Progenitor cell of endocrine pancreas (in vitro differentiated cells): ENCODE measurements at regions not wholly inside any gene's neighbourhood (a gene's known extent, or its start where the extent isn't known, plus 50 kb on each side); places are given as distances from the start of the nearest gene placed in this dataset.
A peak's percentile ranks its signal among the peaks of the same experiment; 100 is the strongest.

Experiments
- DNase-seq: peaks from one replicate; pipeline ENCODE4 v3.0.0; 2021; ENCODE audit warnings: low spot score; ENCODE audit not compliant: unreplicated experiment
- H3K27ac Mint-ChIP-seq: 2 replicates; pipeline ENCODE4 v1.8.0; 2021; ENCODE audit warnings: mild to moderate bottlenecking, moderate library complexity, mixed read lengths
- H3K27me3 Mint-ChIP-seq: 2 replicates; pipeline ENCODE4 v1.8.0; 2021; ENCODE audit warnings: mixed read lengths
- H3K36me3 Mint-ChIP-seq: 2 replicates; pipeline ENCODE4 v1.8.0; 2022; ENCODE audit warnings: mixed read lengths; ENCODE audit not compliant: insufficient read depth
- H3K4me1 Mint-ChIP-seq: 2 replicates; pipeline ENCODE4 v1.8.0; 2021; ENCODE audit warnings: low read depth, mixed read lengths
- H3K4me3 Mint-ChIP-seq: 2 replicates; pipeline ENCODE4 v1.8.0; 2021; ENCODE audit warnings: low read depth, mild to moderate bottlenecking, moderate library complexity, mixed read lengths
- H3K9me3 Mint-ChIP-seq: 2 replicates; pipeline ENCODE4 v1.8.0; 2021; ENCODE audit warnings: low read depth, mixed read lengths
- TF ChIP-seq, protein P1 (sequence below): fragments of 200-600 bp; sonication (generic); IDR thresholded peaks from one replicate; pipeline ENCODE4 v1.5.0; 2021; ENCODE audit warnings: antibody characterized with exemption, mild to moderate bottlenecking; ENCODE audit not compliant: unreplicated experiment

DNA sequence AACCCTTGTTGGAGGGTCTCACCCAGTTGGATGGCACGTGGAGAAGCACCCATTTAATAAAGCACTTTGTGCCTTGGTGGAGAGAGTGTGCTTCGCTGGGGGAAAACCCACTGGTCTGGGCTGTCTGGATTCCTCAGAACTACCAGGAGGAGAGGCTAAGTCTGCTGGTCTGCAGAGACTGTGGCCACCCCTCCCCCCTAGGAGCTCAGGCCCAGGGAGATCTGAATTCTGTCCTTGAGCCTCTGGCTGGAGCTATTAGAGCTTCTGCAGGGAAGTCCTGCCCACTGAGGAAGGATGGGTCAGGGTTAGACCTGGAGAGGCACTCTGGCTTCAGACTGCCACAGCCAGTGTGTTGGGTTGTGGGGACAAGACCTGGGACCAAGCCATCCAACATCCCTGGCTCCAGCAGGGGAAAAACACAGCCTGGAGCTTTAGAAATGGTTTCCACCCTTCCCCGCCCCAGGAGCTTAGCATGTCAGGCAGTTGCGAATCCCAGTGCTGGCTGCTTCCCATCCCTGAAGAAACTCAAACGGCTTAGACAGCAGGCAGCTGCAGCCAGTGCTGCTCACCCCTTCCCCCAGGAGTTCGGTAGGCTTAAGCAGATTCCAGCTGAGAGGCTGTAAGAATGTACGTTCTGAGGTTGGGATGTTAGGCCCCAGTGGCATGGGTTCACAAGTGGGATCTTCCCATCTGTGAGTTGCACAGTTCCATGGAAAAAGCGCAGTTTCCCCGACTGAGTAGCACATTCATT, 288.3 kb downstream of the TGFB2 start:
- H3K27me3 Mint-ChIP-seq, result no peaks in the 10 kb centered on the region
- DNase-seq, result no peak
- no peak overlapping the region for H3K4me3 Mint-ChIP-seq
- peaks cover 4% of the 10 kb centered on the region for H3K4me1 Mint-ChIP-seq
- TF ChIP-seq, protein P1, sequence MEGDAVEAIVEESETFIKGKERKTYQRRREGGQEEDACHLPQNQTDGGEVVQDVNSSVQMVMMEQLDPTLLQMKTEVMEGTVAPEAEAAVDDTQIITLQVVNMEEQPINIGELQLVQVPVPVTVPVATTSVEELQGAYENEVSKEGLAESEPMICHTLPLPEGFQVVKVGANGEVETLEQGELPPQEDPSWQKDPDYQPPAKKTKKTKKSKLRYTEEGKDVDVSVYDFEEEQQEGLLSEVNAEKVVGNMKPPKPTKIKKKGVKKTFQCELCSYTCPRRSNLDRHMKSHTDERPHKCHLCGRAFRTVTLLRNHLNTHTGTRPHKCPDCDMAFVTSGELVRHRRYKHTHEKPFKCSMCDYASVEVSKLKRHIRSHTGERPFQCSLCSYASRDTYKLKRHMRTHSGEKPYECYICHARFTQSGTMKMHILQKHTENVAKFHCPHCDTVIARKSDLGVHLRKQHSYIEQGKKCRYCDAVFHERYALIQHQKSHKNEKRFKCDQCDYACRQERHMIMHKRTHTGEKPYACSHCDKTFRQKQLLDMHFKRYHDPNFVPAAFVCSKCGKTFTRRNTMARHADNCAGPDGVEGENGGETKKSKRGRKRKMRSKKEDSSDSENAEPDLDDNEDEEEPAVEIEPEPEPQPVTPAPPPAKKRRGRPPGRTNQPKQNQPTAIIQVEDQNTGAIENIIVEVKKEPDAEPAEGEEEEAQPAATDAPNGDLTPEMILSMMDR, result no peak
- H3K9me3 Mint-ChIP-seq, result peaks cover 30% of the 10 kb centered on the region
- H3K36me3 Mint-ChIP-seq, result peaks cover 2% of the 10 kb centered on the region
- no peak overlapping the region for H3K27ac Mint-ChIP-seq

DNA sequence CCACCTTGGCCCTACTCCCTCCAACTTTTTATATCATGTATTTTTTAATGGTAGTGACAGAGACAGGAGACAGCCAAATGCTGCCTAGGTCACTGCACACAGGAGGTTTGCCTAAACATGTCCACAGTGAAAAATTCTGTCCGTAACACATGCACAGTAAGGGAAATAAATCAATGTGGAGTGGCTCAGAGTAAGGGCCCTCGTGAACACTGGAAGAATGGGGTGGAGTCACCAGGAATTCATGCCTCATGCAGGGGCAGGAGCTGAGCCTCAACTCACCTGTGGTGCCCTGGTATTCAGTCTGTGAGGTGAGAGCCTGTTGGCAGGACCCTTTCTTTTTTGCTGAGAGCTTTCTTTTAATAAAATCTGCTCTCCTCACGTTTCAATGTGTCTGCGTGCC, 289.1 kb downstream of the TGFB2 start:
- DNase-seq, result no peak
- Mint-ChIP-seq H3K4me3 (no peak overlapping the region), H3K36me3 (peaks cover 2% of the 10 kb centered on the region), H3K27me3 (no peaks in the 10 kb centered on the region), H3K27ac (no peak overlapping the region), H3K4me1 (peaks cover 4% of the 10 kb centered on the region), H3K9me3 (peaks cover 23% of the 10 kb centered on the region)
- TF ChIP-seq, protein P1, result no peak

DNA sequence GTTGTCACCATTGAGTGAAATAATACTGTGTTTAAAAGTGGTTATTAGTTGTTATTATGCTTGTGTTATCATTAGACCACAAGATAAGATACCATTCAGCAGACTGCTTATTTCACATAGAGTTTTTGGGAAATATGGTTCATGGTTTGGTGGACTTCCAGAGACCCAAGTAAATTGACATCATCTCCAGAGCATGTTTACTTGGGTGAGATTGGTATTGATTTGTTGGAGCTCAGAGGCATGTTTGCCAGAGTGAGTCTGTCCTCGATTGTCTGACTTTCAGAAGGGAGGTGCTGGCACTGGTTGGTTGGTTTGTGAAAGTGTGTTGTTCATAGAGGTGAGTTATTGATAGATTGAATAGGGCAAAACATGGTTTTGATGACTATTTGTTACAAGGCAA, 291.4 kb downstream of the TGFB2 start:
- Mint-ChIP-seq H3K4me3 (no peak overlapping the region), H3K27me3 (no peaks in the 10 kb centered on the region), H3K4me1 (peaks cover 4% of the 10 kb centered on the region), H3K9me3 (peaks cover 8% of the 10 kb centered on the region), H3K27ac (peak overlapping the region; percentile 33), H3K36me3 (peaks cover 2% of the 10 kb centered on the region)
- DNase-seq, result no peak
- TF ChIP-seq, protein P1, result no peak

DNA sequence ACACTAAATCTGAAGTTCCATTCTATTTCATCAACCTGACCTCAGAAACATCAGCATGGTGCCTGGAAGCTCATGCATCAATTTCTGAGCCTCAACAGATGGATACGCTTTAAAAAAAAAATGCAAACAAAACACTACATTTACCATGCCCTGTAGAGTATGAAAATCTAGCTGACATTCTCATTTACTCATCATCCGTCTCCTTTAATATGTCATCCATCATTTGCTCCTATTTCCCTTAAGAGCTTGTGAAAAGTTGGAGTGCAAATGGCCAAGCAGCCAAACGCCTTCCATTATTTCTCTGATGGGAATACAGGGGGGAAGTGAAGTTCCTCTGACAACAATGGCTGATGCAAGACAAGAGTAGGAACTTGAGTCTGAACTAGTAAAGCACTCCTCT, 295.0 kb downstream of the TGFB2 start:
- no peak for DNase-seq
- TF ChIP-seq, protein P1, result no peak
- Mint-ChIP-seq H3K4me3 (no peak overlapping the region), H3K4me1 (peaks cover 6% of the 10 kb centered on the region), H3K9me3 (no peaks in the 10 kb centered on the region), H3K27ac (no peak overlapping the region), H3K27me3 (no peaks in the 10 kb centered on the region), H3K36me3 (no peaks in the 10 kb centered on the region)

DNA sequence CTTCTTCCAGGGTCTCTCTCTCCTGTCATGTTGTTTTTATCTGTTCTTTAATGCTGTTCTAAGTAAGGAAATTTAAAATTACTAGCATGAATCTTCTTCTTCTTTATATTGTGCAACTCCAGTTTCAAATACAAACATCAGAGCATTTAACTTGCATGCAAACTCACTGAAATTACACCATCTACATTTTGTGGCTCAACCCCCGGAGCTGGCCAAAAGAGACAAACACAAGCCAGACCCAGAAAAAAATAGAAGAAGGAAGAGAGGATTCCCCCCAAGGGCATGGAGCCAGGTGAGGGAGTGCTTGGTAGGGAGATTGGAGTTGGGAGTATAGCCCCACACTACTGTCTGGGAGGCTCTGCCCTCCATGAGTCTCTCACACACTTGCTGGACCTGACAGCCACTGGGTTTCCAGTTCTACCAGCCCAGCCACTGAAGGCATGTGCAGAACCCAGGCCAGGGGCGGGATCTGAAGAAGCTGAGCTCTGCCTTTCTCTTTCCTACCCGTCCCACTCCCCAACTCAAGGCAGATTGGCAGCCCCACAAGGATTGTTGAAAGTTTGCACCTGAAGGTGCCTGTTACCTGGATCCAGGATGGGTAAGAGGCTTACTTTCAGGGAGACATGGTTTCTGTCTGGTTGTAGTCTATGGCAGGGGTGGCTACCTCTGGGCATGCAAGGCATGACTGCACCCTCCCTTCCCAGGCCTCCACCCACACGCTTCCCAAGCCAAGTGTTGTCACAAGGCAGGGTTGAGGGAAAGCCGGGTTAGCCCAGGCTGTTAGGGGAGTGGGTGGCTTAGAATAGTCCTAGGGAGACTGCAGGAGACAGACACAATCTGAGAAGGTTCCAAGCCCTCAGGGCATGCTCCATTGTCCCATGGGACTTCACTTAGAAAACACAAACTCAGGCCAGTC, 297.2 kb downstream of the TGFB2 start:
- Mint-ChIP-seq H3K36me3 (no peaks in the 10 kb centered on the region), H3K4me1 (peaks cover 13% of the 10 kb centered on the region), H3K4me3 (no peak overlapping the region), H3K27me3 (no peaks in the 10 kb centered on the region), H3K27ac (no peak overlapping the region), H3K9me3 (no peaks in the 10 kb centered on the region)
- TF ChIP-seq, protein P1, result no peak
- no peak for DNase-seq
